LNCaP clone FGC (cell line): ENCODE measurements at regions not wholly inside any gene's neighbourhood (a gene's known extent, or its start where the extent isn't known, plus 50 kb on each side); places are given as distances from the start of the nearest gene placed in this dataset.
"Not testable (repeated sequence)": the region's sequence is repeated elsewhere in the genome, so short reads cannot be mapped to it uniquely, and the experiment has no call there.

ENCODE experiments used
- DNase-seq: peaks from one replicate; pipeline ENCODE4 v3.0.0-alpha.2; 2011; ENCODE audit warnings: low read depth
- H3K4me3 ChIP-seq: 2 replicates; pipeline ENCODE4 v1.5.1; 2011; ENCODE audit warnings: mild to moderate bottlenecking, low read depth, low read length, control low read depth
- CTCF ChIP-seq: IDR thresholded peaks from 2 replicates; pipeline ENCODE4 v1.5.1; 2012; ENCODE audit warnings: mild to moderate bottlenecking; ENCODE audit not compliant: control insufficient read depth, insufficient read depth; ENCODE audit errors: extremely low read depth

DNA sequence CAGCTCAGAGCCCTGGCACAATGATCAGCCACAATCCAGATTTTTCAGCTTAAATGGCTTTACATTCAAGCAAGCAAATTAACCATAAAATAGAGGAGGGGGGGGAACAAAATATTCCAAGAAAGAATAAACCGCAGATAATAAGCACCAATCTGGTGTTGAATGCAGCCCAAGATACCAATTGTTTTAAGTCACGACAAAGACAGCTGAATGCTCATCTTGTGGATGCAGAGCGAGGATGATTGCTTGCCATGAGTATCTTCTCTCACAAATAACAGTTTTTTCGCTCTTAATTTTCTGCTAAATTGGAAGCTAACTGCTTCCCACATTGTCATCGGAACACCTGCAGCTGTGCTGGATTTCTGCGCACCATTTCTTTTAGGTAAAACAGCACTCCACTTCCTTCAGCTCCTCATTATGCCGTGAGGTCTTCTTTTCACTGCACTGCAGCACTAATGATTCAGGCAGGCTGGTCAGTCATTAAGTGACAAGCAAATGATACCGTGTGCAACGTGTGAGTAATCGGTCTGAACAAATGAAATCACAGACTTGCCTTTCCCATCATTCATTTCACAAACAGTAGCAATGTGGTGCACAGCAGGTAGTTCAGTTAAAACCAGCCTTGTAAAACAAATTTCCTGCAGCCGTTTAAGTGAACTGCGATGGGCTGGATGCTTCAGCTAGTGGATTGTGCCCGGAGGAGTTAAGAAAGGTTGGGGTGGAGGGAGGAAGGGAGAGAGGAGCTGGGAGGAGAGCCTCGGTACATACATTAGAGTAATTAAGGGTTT is 106.4 kb upstream of the CDCA7L start:
- no peak overlapping the region for H3K4me3 ChIP-seq
- no peak for TF ChIP-seq CTCF
- DNase-seq: no peak

DNA sequence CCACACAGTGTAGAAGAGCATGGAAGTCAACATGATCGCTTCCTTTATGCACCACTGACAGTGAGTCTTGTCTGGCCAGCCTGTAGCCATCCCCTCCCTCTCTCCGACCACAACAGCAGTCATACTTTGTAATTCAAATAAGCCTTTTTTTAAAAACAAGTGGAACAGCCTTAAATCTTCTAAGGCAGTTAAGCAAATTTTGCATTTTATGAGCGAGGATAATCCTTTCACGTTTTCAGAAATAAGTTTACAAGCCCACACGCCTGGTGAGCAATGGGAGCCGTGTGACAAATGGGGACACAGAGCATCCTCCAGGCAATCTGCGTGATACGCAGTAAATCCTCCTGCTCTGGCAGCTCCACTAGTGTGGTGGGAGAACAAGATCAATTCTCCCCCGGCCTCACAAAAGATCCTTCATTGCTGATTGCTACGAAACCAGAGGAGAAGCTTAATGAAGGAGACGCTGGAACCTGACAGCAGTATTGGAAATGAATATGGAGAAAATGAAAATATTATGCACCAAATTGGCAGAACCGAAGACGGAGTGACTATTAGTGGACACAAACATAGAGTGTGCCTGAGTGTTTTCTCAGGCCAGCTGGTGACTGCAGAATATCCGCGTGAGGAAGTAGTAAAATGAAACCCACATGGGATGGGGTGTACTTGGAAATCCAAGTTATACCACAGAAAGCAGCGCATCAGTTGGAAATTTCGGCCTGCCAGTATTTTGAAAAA is 104.2 kb upstream of the CDCA7L start:
- DNase-seq: no peak
- H3K4me3 ChIP-seq: no peak overlapping the region
- TF ChIP-seq CTCF: no peak

- DNase-seq: no peak
- H3K4me3 ChIP-seq: no peak overlapping the region
These were observed 97.7 kb upstream of the CDCA7L start for GRCh38 chr7:22043367-22043766.

DNA sequence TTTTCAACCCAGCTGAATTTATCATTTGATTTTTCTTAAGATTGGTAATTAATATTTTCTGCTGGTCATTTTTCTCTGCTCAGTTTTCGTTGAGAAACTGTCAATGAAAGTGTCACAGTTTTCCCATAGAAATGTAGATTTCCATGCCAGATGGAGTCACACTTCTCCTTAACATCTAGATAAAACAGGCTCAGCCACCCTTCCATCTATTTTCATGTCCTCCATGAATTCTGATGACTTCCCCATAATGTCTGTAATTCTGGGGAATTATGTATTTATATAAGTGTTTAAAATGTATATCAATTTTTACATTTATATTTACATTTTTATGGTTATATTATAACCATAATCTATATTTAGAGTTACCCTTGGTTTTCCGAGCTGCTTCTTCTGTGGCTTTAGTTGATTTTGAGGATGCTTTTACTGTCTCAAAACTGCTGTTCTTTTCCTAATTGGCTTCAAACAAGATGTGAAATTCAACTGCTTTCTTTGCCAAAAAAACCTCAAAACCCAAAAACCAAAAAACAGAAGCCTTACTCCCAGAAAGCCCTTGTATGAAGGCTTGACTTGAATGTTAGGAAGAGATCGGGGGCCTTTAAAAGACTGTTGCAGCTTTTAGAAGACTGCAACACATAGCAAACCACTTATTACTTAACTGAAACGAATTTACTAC is 95.4 kb upstream of the CDCA7L start:
- TF ChIP-seq CTCF: no peak
- no peak overlapping the region for H3K4me3 ChIP-seq
- no peak for DNase-seq

More at GRCh38 chr7:22043367-22043766, 97.7 kb upstream of the CDCA7L start:
- no peak for TF ChIP-seq CTCF

GRCh38 chr7:22039670-22040069 is 94.0 kb upstream of the CDCA7L start:
- no peak overlapping the region for H3K4me3 ChIP-seq
- DNase-seq: no peak
- no peak for TF ChIP-seq CTCF

- DNase-seq, H3K4me3 ChIP-seq: not testable (repeated sequence)
These were observed 86.7 kb upstream of the CDCA7L start for GRCh38 chr7:22032356-22032755.

- not testable (repeated sequence) for H3K4me3 ChIP-seq, DNase-seq
These were observed 83.0 kb upstream of the CDCA7L start for GRCh38 chr7:22028656-22029055.

GRCh38 chr7:22027475-22027874 is 81.8 kb upstream of the CDCA7L start:
- no peak for DNase-seq
- no peak overlapping the region for H3K4me3 ChIP-seq
- no peak for TF ChIP-seq CTCF
